ENCODE measurements at regions not wholly inside any gene's neighbourhood (a gene's known extent, or its start where the extent isn't known, plus 50 kb on each side); places are given as distances from the start of the nearest gene placed in this dataset.

DNA sequence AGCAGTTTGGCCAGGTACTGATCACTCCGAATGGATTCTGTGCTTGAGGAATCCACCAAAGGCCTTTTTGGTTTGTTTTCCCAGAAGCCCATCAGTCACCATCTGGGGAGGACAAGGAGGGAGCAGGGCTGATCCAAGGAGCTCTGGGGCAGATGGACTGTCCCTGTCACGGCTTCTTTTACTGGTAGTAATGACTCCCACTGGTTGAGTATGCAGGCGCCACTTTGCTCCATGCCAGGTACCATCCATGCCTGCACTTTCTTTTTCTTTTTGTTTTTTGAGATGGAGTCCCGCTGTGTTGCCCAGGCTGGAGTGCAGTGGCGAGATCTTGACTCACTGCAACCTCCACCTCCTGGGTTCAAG, 101.7 kb downstream of the UBIAD1 start:
- no peaks in the 10 kb centered on the region for H3K36me3 ChIP-seq (ENCODE audit: low read length)
- no peak overlapping the region for H3K9ac ChIP-seq (ENCODE audit: low read length)
- TF ChIP-seq CTCF (IDR thresholded peaks at IDR 0.05; ENCODE audit: insufficient read depth, low read length, poor library complexity, severe bottlenecking), result no peak
- TF ChIP-seq EZH2phosphoT487 (conservative IDR thresholded peaks at IDR 0.05; ENCODE audit: low read length), result no peak
- no peaks in the 10 kb centered on the region for H3K9me2 ChIP-seq (replicated peaks; ENCODE audit: insufficient read depth, low read length)
- no peaks in the 10 kb centered on the region for H3K27me3 ChIP-seq (ENCODE audit: low read length)
- no peaks in the 10 kb centered on the region for H3K9me3 ChIP-seq (ENCODE audit: insufficient read depth, low read length)
- no peak overlapping the region for H3K4me3 ChIP-seq (ENCODE audit: insufficient read depth, low read length, poor library complexity, severe bottlenecking)
- no peak overlapping the region for H2AFZ ChIP-seq (ENCODE audit: low read depth, low read length, severe bottlenecking)
- H3K27ac ChIP-seq (ENCODE audit: low read depth, low read length), result no peak overlapping the region
- no peaks in the 10 kb centered on the region for H3F3A ChIP-seq (ENCODE audit: insufficient read depth)
- H4K20me1 ChIP-seq (ENCODE audit: low read depth, low read length), result no peaks in the 10 kb centered on the region
- no peak overlapping the region for H3K4me2 ChIP-seq (ENCODE audit: low read depth, low read length, poor library complexity, severe bottlenecking)
- H3K79me2 ChIP-seq (ENCODE audit: insufficient read depth, low read length), result no peaks in the 10 kb centered on the region

DNA sequence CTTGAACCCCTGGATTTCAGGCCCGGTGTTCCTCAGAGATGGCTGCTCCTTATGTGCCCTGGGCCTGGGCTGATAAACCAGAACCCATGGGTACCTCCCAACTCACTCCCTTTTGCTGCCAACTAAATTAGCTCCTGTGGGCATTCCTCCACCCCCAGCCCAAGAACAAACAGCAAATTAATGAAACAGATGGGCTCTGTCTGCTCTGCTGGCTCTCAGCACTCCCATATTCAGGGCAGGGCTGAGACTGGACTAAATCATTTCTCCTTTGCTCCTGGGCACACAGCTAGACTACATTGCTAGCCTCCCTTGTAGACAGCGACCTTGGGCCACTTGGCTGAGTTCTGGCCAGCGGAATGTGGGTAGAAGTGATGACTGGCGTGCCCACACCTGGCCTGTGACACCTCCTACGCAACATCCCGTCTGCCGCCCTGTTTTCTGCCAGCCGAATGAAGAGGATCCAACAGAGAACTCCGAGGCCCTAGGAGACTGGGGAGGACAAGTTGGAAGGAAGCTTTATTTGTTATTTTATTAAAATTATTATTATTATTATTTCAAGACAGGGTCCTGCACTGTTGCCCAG, 101.9 kb upstream of the DISP3 start:
- no peak overlapping the region for H3K27ac ChIP-seq (ENCODE audit: low read depth, low read length)
- H3K4me3 ChIP-seq (ENCODE audit: insufficient read depth, low read length, poor library complexity, severe bottlenecking), result no peak overlapping the region
- H3K79me2 ChIP-seq (ENCODE audit: insufficient read depth, low read length), result no peaks in the 10 kb centered on the region
- H3K36me3 ChIP-seq (ENCODE audit: low read length), result no peaks in the 10 kb centered on the region
- H3K9ac ChIP-seq (ENCODE audit: low read length), result no peak overlapping the region
- H2AFZ ChIP-seq (ENCODE audit: low read depth, low read length, severe bottlenecking), result no peak overlapping the region
- TF ChIP-seq CTCF (IDR thresholded peaks at IDR 0.05; ENCODE audit: insufficient read depth, low read length, poor library complexity, severe bottlenecking) (no peak), EZH2phosphoT487 (conservative IDR thresholded peaks at IDR 0.05; ENCODE audit: low read length) (no peak)
- H3K9me2 ChIP-seq (replicated peaks; ENCODE audit: insufficient read depth, low read length), result no peaks in the 10 kb centered on the region
- H3K27me3 ChIP-seq (ENCODE audit: low read length), result no peaks in the 10 kb centered on the region
- no peaks in the 10 kb centered on the region for H3K9me3 ChIP-seq (ENCODE audit: insufficient read depth, low read length)
- no peak overlapping the region for H3K4me2 ChIP-seq (ENCODE audit: low read depth, low read length, poor library complexity, severe bottlenecking)
- no peaks in the 10 kb centered on the region for H3F3A ChIP-seq (ENCODE audit: insufficient read depth)
- no peaks in the 10 kb centered on the region for H4K20me1 ChIP-seq (ENCODE audit: low read depth, low read length)

DNA sequence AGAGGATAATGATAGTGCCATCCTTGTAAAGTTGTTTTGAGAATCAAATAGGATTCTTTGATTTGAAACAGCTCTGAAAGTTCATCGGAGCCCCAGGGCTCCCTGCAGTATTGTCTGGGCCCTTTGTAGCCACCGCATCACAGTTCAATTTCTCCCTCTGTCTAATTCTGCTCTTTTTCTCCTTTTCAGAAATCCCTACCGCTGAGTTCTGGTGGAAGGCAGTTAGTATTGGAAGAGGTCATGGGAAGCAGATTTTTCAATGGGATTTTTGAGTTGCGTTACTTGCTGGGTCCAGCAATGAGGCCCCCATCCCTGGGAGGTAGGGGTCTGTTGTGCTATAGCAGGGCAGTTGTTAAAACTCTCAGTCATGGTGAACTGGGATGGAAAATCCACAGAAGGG, 101.0 kb upstream of the DISP3 start:
- H3K27me3 ChIP-seq (ENCODE audit: low read length), result no peaks in the 10 kb centered on the region
- no peaks in the 10 kb centered on the region for H3F3A ChIP-seq (ENCODE audit: insufficient read depth)
- no peak overlapping the region for H3K4me3 ChIP-seq (ENCODE audit: insufficient read depth, low read length, poor library complexity, severe bottlenecking)
- H3K27ac ChIP-seq (ENCODE audit: low read depth, low read length), result no peak overlapping the region
- no peaks in the 10 kb centered on the region for H4K20me1 ChIP-seq (ENCODE audit: low read depth, low read length)
- no peak overlapping the region for H3K4me2 ChIP-seq (ENCODE audit: low read depth, low read length, poor library complexity, severe bottlenecking)
- no peaks in the 10 kb centered on the region for H3K36me3 ChIP-seq (ENCODE audit: low read length)
- H3K9ac ChIP-seq (ENCODE audit: low read length), result no peak overlapping the region
- no peaks in the 10 kb centered on the region for H3K79me2 ChIP-seq (ENCODE audit: insufficient read depth, low read length)
- no peaks in the 10 kb centered on the region for H3K9me2 ChIP-seq (replicated peaks; ENCODE audit: insufficient read depth, low read length)
- no peak overlapping the region for H2AFZ ChIP-seq (ENCODE audit: low read depth, low read length, severe bottlenecking)
- TF ChIP-seq CTCF (IDR thresholded peaks at IDR 0.05; ENCODE audit: insufficient read depth, low read length, poor library complexity, severe bottlenecking) (no peak), EZH2phosphoT487 (conservative IDR thresholded peaks at IDR 0.05; ENCODE audit: low read length) (no peak)
- H3K9me3 ChIP-seq (ENCODE audit: insufficient read depth, low read length), result no peaks in the 10 kb centered on the region
